Right forelimb (tissue), 1 donor: ENCODE measurements at regions not wholly inside any gene's neighbourhood (a gene's known extent, or its start where the extent isn't known, plus 50 kb on each side); places are given as distances from the start of the nearest gene placed in this dataset.

Source experiments
- DNase-seq: peaks from one replicate; pipeline ENCODE4 v3.0.0-alpha.2; 2018

- no peak for DNase-seq
These were observed 173.1 kb downstream of the MFSD1 start for GRCh38 chr3:158974904-158975303.

GRCh38 chr3:158976966-158977365 lies 175.1 kb downstream of the MFSD1 start:
- no peak for DNase-seq

GRCh38 chr3:158977497-158977896 lies 175.6 kb downstream of the MFSD1 start:
- DNase-seq: no peak

- DNase-seq: no peak
These were observed 181.6 kb downstream of the MFSD1 start for GRCh38 chr3:158983216-158984099.

- DNase-seq: no peak
These were observed 189.4 kb downstream of the MFSD1 start for GRCh38 chr3:158991146-158991705.

- DNase-seq: no peak
These were observed 190.6 kb downstream of the MFSD1 start for GRCh38 chr3:158992463-158992862.

GRCh38 chr3:158994386-158994785 lies 192.5 kb downstream of the MFSD1 start:
- no peak for DNase-seq

GRCh38 chr3:159001711-159002110 lies 199.9 kb downstream of the MFSD1 start:
- no peak for DNase-seq

- DNase-seq: no peak
These were observed 203.3 kb downstream of the MFSD1 start for GRCh38 chr3:159005137-159005536.

- no peak for DNase-seq
These were observed 205.5 kb downstream of the MFSD1 start for GRCh38 chr3:159007331-159007730.

GRCh38 chr3:159008401-159008800 lies 206.5 kb downstream of the MFSD1 start:
- no peak for DNase-seq

- DNase-seq: no peak
These were observed 216.5 kb downstream of the MFSD1 start for GRCh38 chr3:159018341-159018740.

GRCh38 chr3:159025733-159026132 lies 223.9 kb downstream of the MFSD1 start:
- DNase-seq: no peak

- no peak for DNase-seq
These were observed 224.7 kb downstream of the MFSD1 start for GRCh38 chr3:159026510-159026909.

GRCh38 chr3:159028706-159029105 lies 226.9 kb downstream of the MFSD1 start:
- DNase-seq: no peak

- no peak for DNase-seq
These were observed 227.6 kb downstream of the MFSD1 start for GRCh38 chr3:159029306-159030026.

GRCh38 chr3:159030138-159030670 lies 228.3 kb downstream of the MFSD1 start:
- DNase-seq: no peak

GRCh38 chr3:159030886-159031679 lies 229.2 kb downstream of the MFSD1 start:
- DNase-seq: no peak

- no peak for DNase-seq
These were observed 230.5 kb downstream of the MFSD1 start for GRCh38 chr3:159032311-159032710.

- no peak for DNase-seq
These were observed 236.6 kb downstream of the MFSD1 start for GRCh38 chr3:159038405-159038804.

GRCh38 chr3:159039286-159039685 lies 237.4 kb downstream of the MFSD1 start:
- no peak for DNase-seq

- no peak for DNase-seq
These were observed 243.5 kb downstream of the MFSD1 start for GRCh38 chr3:159045279-159045885.
